ENCODE measurements at regions not wholly inside any gene's neighbourhood (a gene's known extent, or its start where the extent isn't known, plus 50 kb on each side); places are given as distances from the start of the nearest gene placed in this dataset.

DNA sequence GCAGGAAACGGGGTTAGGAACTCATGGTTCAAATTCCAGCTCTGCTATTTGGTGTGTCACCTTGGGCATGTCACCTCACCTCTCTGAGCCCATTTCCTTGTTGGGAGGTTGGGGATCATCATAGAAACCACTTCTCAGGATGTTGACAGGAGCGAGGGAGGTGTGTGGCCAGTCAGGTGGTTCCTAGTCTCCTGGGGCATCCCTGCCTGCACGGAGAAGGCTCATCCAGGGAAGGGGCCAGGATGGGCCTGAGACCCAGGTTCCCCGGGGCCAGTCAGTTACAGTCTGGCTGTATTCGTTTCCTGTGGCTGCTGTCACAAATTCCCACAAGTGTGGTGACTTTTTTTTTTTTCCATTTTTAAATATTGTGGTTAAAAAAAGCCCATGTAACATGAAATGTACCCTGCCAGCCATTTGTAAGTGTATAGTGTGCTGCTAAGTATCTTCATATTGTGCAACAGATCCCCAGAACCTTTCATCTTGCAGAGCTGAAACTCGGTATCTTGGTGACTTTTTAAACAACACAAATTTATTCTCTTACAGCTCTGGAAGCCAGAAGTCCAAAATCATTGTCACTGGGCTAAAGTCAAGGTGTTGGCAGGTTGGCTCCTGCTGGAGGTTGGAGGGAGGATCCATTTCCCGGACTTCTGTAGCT, 78.7 kb upstream of the UNC5A start:
- intact Hi-C loops (cut with DNase I; ENCODE audit: low total_unique reads), result no loop called here
- Histone ChIP-seq H3K4me1 (peaks cover 0 to 5% (median 0%) of the 10 kb centered on the region in 6 donors), H3K9me3 (peaks cover 0 to 11% (median 3%) of the 10 kb centered on the region in 8 donors), H3K36me3 (no peaks in the 10 kb centered on the region), H3K4me3 (no peak overlapping the region), H3K27ac (no peak overlapping the region), H3K27me3 (replicated peaks in 1 of 7) (peaks cover 0 to 97% (median 23%) of the 10 kb centered on the region in 7 donors)
- TF ChIP-seq POLR2AphosphoS5 (IDR thresholded peaks at IDR 0.05) (no peak), POLR2A (IDR thresholded peaks at IDR 0.05) (no peak)
- TF ChIP-seq, protein P1, sequence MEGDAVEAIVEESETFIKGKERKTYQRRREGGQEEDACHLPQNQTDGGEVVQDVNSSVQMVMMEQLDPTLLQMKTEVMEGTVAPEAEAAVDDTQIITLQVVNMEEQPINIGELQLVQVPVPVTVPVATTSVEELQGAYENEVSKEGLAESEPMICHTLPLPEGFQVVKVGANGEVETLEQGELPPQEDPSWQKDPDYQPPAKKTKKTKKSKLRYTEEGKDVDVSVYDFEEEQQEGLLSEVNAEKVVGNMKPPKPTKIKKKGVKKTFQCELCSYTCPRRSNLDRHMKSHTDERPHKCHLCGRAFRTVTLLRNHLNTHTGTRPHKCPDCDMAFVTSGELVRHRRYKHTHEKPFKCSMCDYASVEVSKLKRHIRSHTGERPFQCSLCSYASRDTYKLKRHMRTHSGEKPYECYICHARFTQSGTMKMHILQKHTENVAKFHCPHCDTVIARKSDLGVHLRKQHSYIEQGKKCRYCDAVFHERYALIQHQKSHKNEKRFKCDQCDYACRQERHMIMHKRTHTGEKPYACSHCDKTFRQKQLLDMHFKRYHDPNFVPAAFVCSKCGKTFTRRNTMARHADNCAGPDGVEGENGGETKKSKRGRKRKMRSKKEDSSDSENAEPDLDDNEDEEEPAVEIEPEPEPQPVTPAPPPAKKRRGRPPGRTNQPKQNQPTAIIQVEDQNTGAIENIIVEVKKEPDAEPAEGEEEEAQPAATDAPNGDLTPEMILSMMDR (IDR thresholded peaks at IDR 0.05 in 8 of 11, conservative IDR thresholded peaks at IDR 0.05 in 3 of 11), result no peak
- WGBS, 5 donors, result 30 to 41% (median 37%) methylated on average over 7 of the region's 7 CpGs
- DNase-seq, result peak; percentile 3

DNA sequence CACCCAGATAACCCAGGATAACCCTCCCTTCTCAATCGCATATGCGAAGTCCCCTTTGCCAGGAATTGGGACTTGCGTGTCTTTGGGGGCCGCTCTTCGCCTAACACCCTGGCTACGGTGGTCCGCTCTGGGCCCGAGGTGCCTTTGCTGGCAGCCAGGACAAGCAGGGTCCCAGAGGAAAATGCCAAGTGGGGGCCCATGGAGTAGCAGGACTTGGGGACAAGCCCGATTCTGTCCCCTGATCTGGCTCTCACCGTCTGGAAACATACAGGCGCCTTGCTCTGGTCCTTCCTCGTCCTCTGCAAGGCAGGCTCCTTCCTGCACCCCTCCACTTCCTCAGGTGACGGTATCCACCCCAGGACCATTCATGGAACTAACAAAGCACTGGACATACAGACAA, 78.1 kb upstream of the UNC5A start:
- no peak overlapping the region for H3K27ac ChIP-seq
- DNase-seq, result peak; percentile 51
- 74 to 83% (median 78%) methylated on average over 13 of the region's 13 CpGs for WGBS, 5 donors
- intact Hi-C loops (cut with DNase I; ENCODE audit: low total_unique reads), result no loop called here
- peaks cover 0 to 11% (median 3%) of the 10 kb centered on the region in 8 donors for H3K9me3 ChIP-seq
- peaks cover 0 to 97% (median 22%) of the 10 kb centered on the region in 7 donors for H3K27me3 ChIP-seq (replicated peaks in 1 of 7)
- no peak overlapping the region for H3K4me3 ChIP-seq
- TF ChIP-seq POLR2AphosphoS5 (IDR thresholded peaks at IDR 0.05) (no peak), POLR2A (IDR thresholded peaks at IDR 0.05) (no peak)
- TF ChIP-seq, protein P1 (IDR thresholded peaks at IDR 0.05 in 8 of 11, conservative IDR thresholded peaks at IDR 0.05 in 3 of 11), result no peak
- no peaks in the 10 kb centered on the region for H3K36me3 ChIP-seq
- no peaks in the 10 kb centered on the region for H3K4me1 ChIP-seq

DNA sequence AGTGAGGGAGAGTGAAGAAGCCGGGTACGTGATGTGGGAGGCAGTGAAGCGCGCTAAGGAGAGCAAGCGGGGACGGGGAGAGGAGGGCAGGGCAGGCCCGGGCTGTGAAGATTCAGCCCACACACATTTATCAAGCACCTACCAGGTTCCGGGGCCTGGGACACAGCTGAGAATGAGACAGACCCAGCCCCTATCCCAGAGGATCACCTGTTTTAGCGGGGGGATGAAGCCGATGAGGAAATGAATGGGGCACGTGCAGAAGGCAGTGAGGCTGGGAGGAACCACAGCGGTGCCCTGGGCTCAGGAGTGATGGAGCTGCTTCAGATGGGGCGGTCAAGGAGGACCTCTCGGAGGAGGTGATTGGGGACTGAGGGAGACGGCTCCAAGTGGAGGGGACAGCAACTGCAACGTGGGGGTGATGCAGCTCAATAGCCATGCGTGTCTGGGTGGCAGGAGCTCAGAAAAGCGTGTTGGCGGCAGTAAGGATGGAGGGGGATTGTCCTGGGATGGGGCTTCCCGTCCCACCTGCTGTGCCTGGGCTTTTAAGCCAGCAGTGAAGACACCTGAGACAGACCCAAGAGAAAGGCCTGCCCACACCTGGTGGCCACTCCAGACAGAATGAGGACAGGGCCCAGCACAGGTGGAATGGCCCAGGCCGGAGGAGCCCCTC, 77.5 kb upstream of the UNC5A start:
- intact Hi-C loops (cut with DNase I; ENCODE audit: low total_unique reads), result no loop called here
- Histone ChIP-seq H3K36me3 (no peaks in the 10 kb centered on the region), H3K27me3 (replicated peaks in 1 of 7) (peaks cover 0 to 97% (median 18%) of the 10 kb centered on the region in 7 donors), H3K4me1 (no peaks in the 10 kb centered on the region), H3K27ac (no peak overlapping the region), H3K9me3 (peaks cover 0 to 11% (median 3%) of the 10 kb centered on the region in 8 donors), H3K4me3 (no peak overlapping the region)
- WGBS, 5 donors, result 76 to 83% (median 80%) methylated on average over 21 of the region's 21 CpGs
- DNase-seq, result peak; percentile 52
- no peak for TF ChIP-seq POLR2AphosphoS5 (IDR thresholded peaks at IDR 0.05)
- TF ChIP-seq POLR2A (IDR thresholded peaks at IDR 0.05), result no peak
- TF ChIP-seq, protein P1 (IDR thresholded peaks at IDR 0.05 in 8 of 11, conservative IDR thresholded peaks at IDR 0.05 in 3 of 11), result no peak
